ENCODE measurements at regions not wholly inside any gene's neighbourhood (a gene's known extent, or its start where the extent isn't known, plus 50 kb on each side); places are given as distances from the start of the nearest gene placed in this dataset.

DNA sequence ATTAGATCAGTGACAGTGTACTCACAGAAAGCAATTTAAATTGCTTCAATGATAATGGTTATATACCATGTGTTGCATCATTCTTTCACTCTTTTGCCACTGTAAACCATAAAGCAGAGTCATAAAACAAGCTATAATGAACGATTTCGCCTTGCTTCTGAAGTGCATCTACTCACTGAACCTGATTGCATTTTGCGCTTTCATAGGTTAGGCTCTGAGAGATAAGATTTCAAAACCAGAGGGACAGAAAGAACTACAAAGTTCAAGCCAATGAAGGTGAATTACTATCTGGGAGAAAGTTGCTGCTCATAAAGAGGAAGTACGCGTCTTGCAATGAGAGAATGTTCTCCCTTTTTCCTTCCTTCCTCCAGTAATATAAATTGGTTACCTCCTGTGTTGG lies 412.7 kb downstream of the CETN3 start:
- TF ChIP-seq, protein P1, sequence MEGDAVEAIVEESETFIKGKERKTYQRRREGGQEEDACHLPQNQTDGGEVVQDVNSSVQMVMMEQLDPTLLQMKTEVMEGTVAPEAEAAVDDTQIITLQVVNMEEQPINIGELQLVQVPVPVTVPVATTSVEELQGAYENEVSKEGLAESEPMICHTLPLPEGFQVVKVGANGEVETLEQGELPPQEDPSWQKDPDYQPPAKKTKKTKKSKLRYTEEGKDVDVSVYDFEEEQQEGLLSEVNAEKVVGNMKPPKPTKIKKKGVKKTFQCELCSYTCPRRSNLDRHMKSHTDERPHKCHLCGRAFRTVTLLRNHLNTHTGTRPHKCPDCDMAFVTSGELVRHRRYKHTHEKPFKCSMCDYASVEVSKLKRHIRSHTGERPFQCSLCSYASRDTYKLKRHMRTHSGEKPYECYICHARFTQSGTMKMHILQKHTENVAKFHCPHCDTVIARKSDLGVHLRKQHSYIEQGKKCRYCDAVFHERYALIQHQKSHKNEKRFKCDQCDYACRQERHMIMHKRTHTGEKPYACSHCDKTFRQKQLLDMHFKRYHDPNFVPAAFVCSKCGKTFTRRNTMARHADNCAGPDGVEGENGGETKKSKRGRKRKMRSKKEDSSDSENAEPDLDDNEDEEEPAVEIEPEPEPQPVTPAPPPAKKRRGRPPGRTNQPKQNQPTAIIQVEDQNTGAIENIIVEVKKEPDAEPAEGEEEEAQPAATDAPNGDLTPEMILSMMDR (IDR thresholded peaks at IDR 0.05 in 8 of 11, conservative IDR thresholded peaks at IDR 0.05 in 3 of 11): no peak
- TF ChIP-seq POLR2AphosphoS5 (IDR thresholded peaks at IDR 0.05): no peak
- TF ChIP-seq POLR2A (IDR thresholded peaks at IDR 0.05): no peak
- Histone ChIP-seq H3K9me3 (no peaks in the 10 kb centered on the region), H3K36me3 (no peaks in the 10 kb centered on the region), H3K27me3 (replicated peaks in 1 of 7) (no peaks in the 10 kb centered on the region), H3K27ac (no peak overlapping the region), H3K4me3 (no peak overlapping the region), H3K4me1 (no peaks in the 10 kb centered on the region)
- DNase-seq: no peak
- WGBS, 5 donors: 74 to 83% (median 75%) methylated on average over 5 of the region's 5 CpGs
- intact Hi-C loops (cut with DNase I; ENCODE audit: low total_unique reads): no loop called here

DNA sequence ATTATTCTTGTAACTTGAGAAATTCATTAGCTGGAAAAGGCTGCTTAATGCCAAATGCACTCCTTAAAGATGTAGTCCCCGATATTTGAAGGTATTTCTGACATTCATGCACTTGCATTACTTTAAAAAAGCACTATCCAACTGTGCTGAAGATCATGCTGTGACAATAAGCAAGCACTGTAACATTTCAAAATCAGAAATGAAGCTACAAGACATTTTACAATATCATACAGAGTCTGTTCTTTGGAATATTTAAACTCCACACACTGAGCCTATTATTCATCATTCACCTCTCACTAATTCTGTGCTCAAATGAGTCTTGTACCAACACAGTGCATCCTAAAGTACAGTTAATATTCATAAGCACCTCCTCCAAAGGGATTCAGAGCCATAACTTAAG lies 413.2 kb downstream of the CETN3 start:
- Histone ChIP-seq H3K4me3 (no peak overlapping the region), H3K9me3 (no peaks in the 10 kb centered on the region), H3K27ac (no peak overlapping the region), H3K36me3 (no peaks in the 10 kb centered on the region), H3K4me1 (no peaks in the 10 kb centered on the region), H3K27me3 (replicated peaks in 1 of 7) (no peaks in the 10 kb centered on the region)
- no peak for DNase-seq
- intact Hi-C loops (cut with DNase I; ENCODE audit: low total_unique reads): no loop called here
- TF ChIP-seq, protein P1 (IDR thresholded peaks at IDR 0.05 in 8 of 11, conservative IDR thresholded peaks at IDR 0.05 in 3 of 11): no peak
- TF ChIP-seq POLR2AphosphoS5 (IDR thresholded peaks at IDR 0.05) (no peak), POLR2A (IDR thresholded peaks at IDR 0.05) (no peak)
- 66 to 80% (median 76%) methylated on average over 1 of the region's 1 CpG for WGBS, 5 donors

DNA sequence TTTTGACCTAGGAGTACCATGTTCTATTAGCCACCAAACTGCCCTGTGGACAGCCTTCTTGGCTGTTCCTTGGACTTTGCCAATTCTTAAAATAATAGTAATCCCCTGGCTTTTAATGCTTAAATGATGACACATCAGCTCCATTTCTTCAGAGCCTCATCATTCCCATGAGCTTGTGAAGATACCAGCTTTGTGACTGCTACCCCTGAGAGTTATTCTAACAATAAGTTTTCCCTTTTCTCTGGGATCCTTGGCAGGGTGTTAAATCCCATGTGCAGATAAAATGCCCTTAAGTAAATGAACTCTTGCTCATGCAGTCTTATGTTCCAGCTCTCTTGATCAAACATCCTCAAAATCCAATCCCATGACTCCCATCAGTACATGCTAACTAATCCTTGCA lies 415.3 kb downstream of the CETN3 start:
- no peak for DNase-seq
- Histone ChIP-seq H3K36me3 (no peaks in the 10 kb centered on the region), H3K27ac (no peak overlapping the region), H3K4me1 (no peaks in the 10 kb centered on the region), H3K4me3 (no peak overlapping the region), H3K9me3 (no peaks in the 10 kb centered on the region), H3K27me3 (replicated peaks in 1 of 7) (no peaks in the 10 kb centered on the region)
- no peak for TF ChIP-seq POLR2A (IDR thresholded peaks at IDR 0.05)
- TF ChIP-seq POLR2AphosphoS5 (IDR thresholded peaks at IDR 0.05): no peak
- TF ChIP-seq, protein P1 (IDR thresholded peaks at IDR 0.05 in 8 of 11, conservative IDR thresholded peaks at IDR 0.05 in 3 of 11): no peak
- intact Hi-C loops (cut with DNase I; ENCODE audit: low total_unique reads): no loop called here

DNA sequence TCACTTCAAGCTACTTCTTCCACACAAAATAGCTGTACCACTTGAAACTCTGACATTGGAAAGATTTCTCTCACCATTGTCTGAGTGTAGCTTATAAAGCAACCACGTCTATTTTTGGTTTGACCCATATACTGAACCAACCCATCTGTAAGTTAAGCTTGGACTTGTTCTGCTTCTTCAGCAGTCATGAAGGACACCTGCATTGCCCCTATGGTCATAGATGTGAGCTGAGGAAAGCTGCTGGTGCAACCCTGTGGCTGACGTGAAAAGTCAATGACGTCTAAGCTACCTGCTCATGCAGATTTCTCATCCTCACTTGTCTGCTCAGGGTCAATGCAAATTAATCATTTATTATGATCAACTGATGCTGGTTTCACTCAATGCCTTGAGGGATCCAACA lies 417.4 kb downstream of the CETN3 start:
- Histone ChIP-seq H3K4me3 (no peak overlapping the region), H3K27ac (no peak overlapping the region), H3K36me3 (no peaks in the 10 kb centered on the region), H3K27me3 (replicated peaks in 1 of 7) (no peaks in the 10 kb centered on the region), H3K4me1 (no peaks in the 10 kb centered on the region), H3K9me3 (no peaks in the 10 kb centered on the region)
- TF ChIP-seq, protein P1 (IDR thresholded peaks at IDR 0.05 in 8 of 11, conservative IDR thresholded peaks at IDR 0.05 in 3 of 11): no peak
- TF ChIP-seq POLR2A (IDR thresholded peaks at IDR 0.05) (no peak), POLR2AphosphoS5 (IDR thresholded peaks at IDR 0.05) (no peak)
- WGBS, 5 donors: 82 to 95% (median 88%) methylated on average over 3 of the region's 3 CpGs
- DNase-seq: no peak
- intact Hi-C loops (cut with DNase I; ENCODE audit: low total_unique reads): no loop called here

All from spleen (tissue), 11 donors.